Endothelial cell of umbilical vein (primary cell): ENCODE measurements at regions not wholly inside any gene's neighbourhood (a gene's known extent, or its start where the extent isn't known, plus 50 kb on each side); places are given as distances from the start of the nearest gene placed in this dataset.

Experiments used
- BruUV-seq: library from RNA; stranded (reverse); fragments of 400-500 nt; replicated peaks from 2 replicates; lab custom pipeline; 2021; lab: Mats Ljungman, UMichigan
- CTCF ChIA-PET: fragments of 300-600, 350-600 bp; sonication (Branson Sonifier 250); formaldehyde crosslinking; loops from one replicate; lab custom pipeline; 2021; ENCODE audit warnings: antibody characterized with exemption, inconsistent platforms; lab: Charles Lee
- POLR2A ChIA-PET: fragments of 300-600, 350-600 bp; sonication (Branson Sonifier 250); formaldehyde crosslinking; loops from one replicate; lab custom pipeline; 2021; ENCODE audit warnings: antibody characterized with exemption, inconsistent platforms; lab: Charles Lee
- DNase-seq: peaks from one replicate; pipeline ENCODE4 v3.0.0-alpha.2; 2011; ENCODE audit warnings: low read depth, low spot score
- FAIRE-seq: peaks from 2 replicates; lab custom pipeline; 2011; peaks lifted over from hg19 to GRCh38; lab: Jason Lieb, UNC
- H2AFZ ChIP-seq: 2 replicates; pipeline ENCODE4 v1.6.0; 2012; ENCODE audit warnings: low read depth, low read length, control low read depth, inconsistent platforms
- H3K27ac ChIP-seq: 2 replicates; pipeline ENCODE4 v1.5.1; 2011; ENCODE audit warnings: low read depth, mild to moderate bottlenecking, control low read depth, low read length, moderate library complexity; ENCODE audit not compliant: insufficient read depth
- H3K27me3 ChIP-seq, 2 experiments: 2 replicates each; pipeline versions ENCODE4 v1.6.0 to v1.6.1; 2011; ENCODE audit warnings: low read length in 2 of 2, mixed read lengths in 1 of 2; ENCODE audit not compliant: control insufficient read depth in 2 of 2, insufficient read depth in 2 of 2
- H3K36me3 ChIP-seq, 2 experiments: 2 replicates in 1 of 2; 3 replicates in 1 of 2; pipeline ENCODE4 v1.5.1; 2011; ENCODE audit warnings: low read length in 2 of 2, mild to moderate bottlenecking in 1 of 2, moderate library complexity in 1 of 2; ENCODE audit not compliant: control insufficient read depth in 2 of 2, insufficient read depth in 2 of 2; ENCODE audit errors: extremely low read depth in 1 of 2
- H3K4me1 ChIP-seq: 3 replicates; pipeline ENCODE4 v1.5.1; 2011; ENCODE audit warnings: mild to moderate bottlenecking, low read length; ENCODE audit not compliant: control insufficient read depth, insufficient read depth; ENCODE audit errors: extremely low read depth
- H3K4me2 ChIP-seq: 2 replicates; pipeline ENCODE4 v1.6.1; 2011; ENCODE audit warnings: low read length, control low read depth, mixed read lengths; ENCODE audit not compliant: insufficient read depth
- H3K4me3 ChIP-seq, 3 experiments: fragments of 200-600 bp in 1 of 3; sonication (generic), shearing (Covaris generic) in 1 of 3; replicated peaks in 1 of 3; 2 replicates each; pipeline ENCODE4 v1.5.1; 2011 to 2016; ENCODE audit warnings: control low read depth in 3 of 3, low read length in 3 of 3, mild to moderate bottlenecking in 2 of 3, inconsistent platforms in 1 of 3, low read depth in 1 of 3, moderate library complexity in 1 of 3; ENCODE audit not compliant: insufficient read depth in 1 of 3
- H3K79me2 ChIP-seq: 2 replicates; pipeline ENCODE4 v1.6.0; 2012; ENCODE audit warnings: low read length, inconsistent platforms; ENCODE audit not compliant: control insufficient read depth, insufficient read depth
- H3K9ac ChIP-seq: replicated peaks from 2 replicates; pipeline ENCODE3; 2011; ENCODE audit warnings: low read length, control low read depth; ENCODE audit not compliant: insufficient read depth; ENCODE audit errors: extremely low read depth
- H3K9me1 ChIP-seq: replicated peaks from 3 replicates; pipeline ENCODE4 v1.6.0; 2011; ENCODE audit warnings: mild to moderate bottlenecking, low read length; ENCODE audit not compliant: control insufficient read depth, insufficient read depth; ENCODE audit errors: extremely low read depth
- H3K9me3 ChIP-seq: replicated peaks from 2 replicates; pipeline ENCODE4 v1.5.1; 2012; ENCODE audit warnings: low read length, inconsistent platforms; ENCODE audit not compliant: control insufficient read depth, insufficient read depth
- H4K20me1 ChIP-seq: replicated peaks from 2 replicates; pipeline ENCODE3; 2011; ENCODE audit warnings: mild to moderate bottlenecking, low read length; ENCODE audit not compliant: control insufficient read depth, insufficient read depth; ENCODE audit errors: extremely low read depth
- CTCF ChIP-seq, 2 donors: IDR thresholded peaks; 1 replicate in 1 of 2; 2 replicates in 1 of 2; pipeline ENCODE4 v1.5.1; 2011; ENCODE audit warnings: low read length in 2 of 2, mild to moderate bottlenecking in 2 of 2, moderate library complexity in 2 of 2, control low read depth in 1 of 2, inconsistent platforms in 1 of 2, low read depth in 1 of 2; ENCODE audit not compliant: insufficient read depth in 1 of 2; ENCODE audit errors: extremely low read depth in 1 of 2
- EZH2 ChIP-seq: IDR thresholded peaks from 2 replicates; pipeline ENCODE4 v1.6.1; 2012; ENCODE audit warnings: borderline replicate concordance, low read depth, mild to moderate bottlenecking, moderate library complexity, low read length, inconsistent platforms; ENCODE audit not compliant: severe bottlenecking
- GATA2 ChIP-seq: IDR thresholded peaks from 2 replicates; pipeline ENCODE4 v1.7.0; 2011; ENCODE audit warnings: low read depth, mild to moderate bottlenecking, moderate library complexity, mixed read lengths, low read length; ENCODE audit not compliant: insufficient read length, insufficient read depth
- JUN ChIP-seq: IDR thresholded peaks from 2 replicates; pipeline ENCODE4 v1.6.1; 2011; ENCODE audit warnings: borderline replicate concordance, low read depth; ENCODE audit not compliant: insufficient read length, insufficient read depth
- MYC ChIP-seq: IDR thresholded peaks from one replicate; pipeline ENCODE4 v1.6.1; 2011; ENCODE audit warnings: mild to moderate bottlenecking, low read depth, low read length
- dilution Hi-C: fragments of 300-500 bp; cut with MboI; formaldehyde crosslinking; loops from one replicate; pipeline ENCODE4 v1.15.0; 2019; ENCODE audit warnings: low sequenced_read_pairs; ENCODE audit not compliant: extremely low pct_ligation_motif_present
- intact Hi-C: fragments of 100-400 bp; cut with micrococcal nuclease; formaldehyde crosslinking; loops from one replicate; pipeline ENCODE4 v1.10.0; 2022

- Histone ChIP-seq H3K9me3 (peaks cover 3% of the 10 kb centered on the region), H3K4me1 (no peaks in the 10 kb centered on the region), H3K4me3 (no peak overlapping the region), H3K79me2 (no peaks in the 10 kb centered on the region), H3K9ac (no peak overlapping the region), H3K27ac (no peak overlapping the region), H3K4me2 (no peak overlapping the region), H2AFZ (no peak overlapping the region), H4K20me1 (no peaks in the 10 kb centered on the region), H3K9me1 (no peaks in the 10 kb centered on the region), H3K27me3 (no peaks in the 10 kb centered on the region), H3K36me3 (no peaks in the 10 kb centered on the region)
- DNase-seq (no peak), FAIRE-seq (no peak)
- TF ChIP-seq EZH2 = no peak
- dilution Hi-C loops = no loop called here
- CTCF ChIA-PET = no interaction called here
- POLR2A ChIA-PET = no interaction called here
- BruUV-seq = no TSS peak
- intact Hi-C loops = no loop called here
These were observed 1001.9 kb upstream of the SORCS1 start for GRCh38 chr10:108166401-108166800.

- no peaks in the 10 kb centered on the region for H3K27me3 ChIP-seq
- FAIRE-seq (no peak), DNase-seq (no peak)
- no peaks in the 10 kb centered on the region for H3K4me1 ChIP-seq
- CTCF ChIA-PET = no interaction called here
- TF ChIP-seq JUN = no peak
- TF ChIP-seq GATA2 = no peak
- TF ChIP-seq MYC = no peak
- no peak for TF ChIP-seq CTCF (IDR thresholded peaks at IDR 0.05; ENCODE audit: extremely low read depth in 1 of 2, insufficient read depth in 1 of 2, low read depth in 1 of 2, low read length in 2 of 2)
- POLR2A ChIA-PET = no interaction called here
- peaks cover 2% of the 10 kb centered on the region for H3K9me3 ChIP-seq
- H3K4me2 ChIP-seq = no peak overlapping the region
- H3K9ac ChIP-seq = no peak overlapping the region
- no TSS peak for BruUV-seq
- dilution Hi-C loops = no loop called here
- H2AFZ ChIP-seq = no peak overlapping the region
- H3K9me1 ChIP-seq = no peaks in the 10 kb centered on the region
- H3K4me3 ChIP-seq = no peak overlapping the region
- no peaks in the 10 kb centered on the region for H4K20me1 ChIP-seq
- no peaks in the 10 kb centered on the region for H3K79me2 ChIP-seq
- H3K27ac ChIP-seq = no peak overlapping the region
- no peaks in the 10 kb centered on the region for H3K36me3 ChIP-seq
- intact Hi-C loops = no loop called here
These were observed 982.8 kb upstream of the SORCS1 start for GRCh38 chr10:108147346-108147745.
